Smooth muscle cell (in vitro differentiated cells): ENCODE measurements at regions not wholly inside any gene's neighbourhood (a gene's known extent, or its start where the extent isn't known, plus 50 kb on each side); places are given as distances from the start of the nearest gene placed in this dataset.

Source experiments
- DNase-seq: peaks from one replicate; lab custom pipeline; 2025; ENCODE audit not compliant: unreplicated experiment; lab: John Stamatoyannopoulos, UW
- H2AFZ ChIP-seq: fragments of 200-600 bp; sonication (generic); 2 replicates; pipeline ENCODE4 v1.6.0; 2016; ENCODE audit warnings: antibody characterized with exemption, low read depth, mild to moderate bottlenecking
- H3F3A ChIP-seq: fragments of 200-600 bp; sonication (generic); 2 replicates; pipeline ENCODE4 v1.6.0; 2017; ENCODE audit warnings: antibody characterized with exemption, low read depth
- H3K27ac ChIP-seq: fragments of 200-600 bp; sonication (generic); 2 replicates; pipeline ENCODE4 v1.5.1; 2016; ENCODE audit warnings: low read depth, mild to moderate bottlenecking
- H3K27me3 ChIP-seq: fragments of 200-600 bp; sonication (generic); 2 replicates; pipeline ENCODE4 v1.6.1; 2016; ENCODE audit warnings: low read depth, mild to moderate bottlenecking
- H3K36me3 ChIP-seq: fragments of 200-600 bp; sonication (generic); 2 replicates; pipeline ENCODE4 v1.5.1; 2016; ENCODE audit warnings: low read depth
- H3K4me1 ChIP-seq: fragments of 200-600 bp; sonication (generic); 2 replicates; pipeline ENCODE4 v1.5.1; 2016; ENCODE audit warnings: low read depth
- H3K4me2 ChIP-seq: fragments of 200-600 bp; sonication (generic); 2 replicates; pipeline ENCODE4 v1.6.0; 2016; ENCODE audit warnings: mild to moderate bottlenecking
- H3K4me3 ChIP-seq: fragments of 200-600 bp; sonication (generic); 2 replicates; pipeline ENCODE4 v1.5.1; 2016; ENCODE audit warnings: mild to moderate bottlenecking
- H3K79me2 ChIP-seq: fragments of 200-600 bp; sonication (generic); 2 replicates; pipeline ENCODE4 v1.6.0; 2016; ENCODE audit warnings: low read depth, mild to moderate bottlenecking
- H3K9ac ChIP-seq: fragments of 200-600 bp; sonication (generic); 2 replicates; pipeline ENCODE4 v1.6.0; 2016; ENCODE audit warnings: low read depth
- H3K9me3 ChIP-seq: fragments of 200-600 bp; sonication (generic); replicated peaks from 2 replicates; pipeline ENCODE4 v1.5.1; 2016; ENCODE audit warnings: low read depth
- H4K20me1 ChIP-seq: fragments of 200-600 bp; sonication (generic); 2 replicates; pipeline ENCODE4 v1.6.0; 2016; ENCODE audit warnings: low read depth
- WGBS: methylation state at CpG from one replicate; pipeline ENCODE4 v1.1.7; 2016; ENCODE audit warnings: low lambda C conversion rate; 5-methylcytosine and 5-hydroxymethylcytosine counted together
- TF ChIP-seq, protein P1 (sequence below): fragments of 200-600 bp; sonication (generic); IDR thresholded peaks from 2 replicates; pipeline ENCODE4 v1.5.1; 2017; ENCODE audit warnings: borderline replicate concordance, mild to moderate bottlenecking, antibody characterized with exemption; ENCODE audit not compliant: insufficient read depth, poor library complexity, severe bottlenecking

DNA sequence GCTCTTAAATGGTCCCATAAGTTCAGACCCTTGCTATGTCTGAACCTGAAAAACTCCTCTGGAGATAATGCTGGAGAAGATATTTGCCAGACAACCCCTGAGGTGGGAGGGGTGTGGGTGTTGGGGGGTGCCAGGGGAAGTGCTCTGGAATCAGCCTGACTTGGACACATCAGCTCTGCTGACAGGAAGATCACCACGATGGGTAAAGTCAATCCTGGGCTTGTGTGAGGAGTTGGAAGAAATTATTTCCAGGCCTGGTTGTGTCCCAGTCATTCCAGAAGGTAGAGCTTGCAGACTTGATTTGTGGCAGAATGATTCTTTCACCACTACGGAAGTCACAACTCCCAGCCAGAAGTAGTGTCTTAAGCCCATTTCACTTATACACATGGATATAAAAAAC is 60.3 kb upstream of the UNC5B start:
- H3K4me3 ChIP-seq, result no peak overlapping the region
- H3F3A ChIP-seq, result no peaks in the 10 kb centered on the region
- H3K27me3 ChIP-seq, result peaks cover 25% of the 10 kb centered on the region
- H3K4me1 ChIP-seq, result no peaks in the 10 kb centered on the region
- no peak overlapping the region for H3K4me2 ChIP-seq
- H3K36me3 ChIP-seq, result no peaks in the 10 kb centered on the region
- no peak for DNase-seq
- no peaks in the 10 kb centered on the region for H3K9me3 ChIP-seq
- H4K20me1 ChIP-seq, result no peaks in the 10 kb centered on the region
- TF ChIP-seq, protein P1, sequence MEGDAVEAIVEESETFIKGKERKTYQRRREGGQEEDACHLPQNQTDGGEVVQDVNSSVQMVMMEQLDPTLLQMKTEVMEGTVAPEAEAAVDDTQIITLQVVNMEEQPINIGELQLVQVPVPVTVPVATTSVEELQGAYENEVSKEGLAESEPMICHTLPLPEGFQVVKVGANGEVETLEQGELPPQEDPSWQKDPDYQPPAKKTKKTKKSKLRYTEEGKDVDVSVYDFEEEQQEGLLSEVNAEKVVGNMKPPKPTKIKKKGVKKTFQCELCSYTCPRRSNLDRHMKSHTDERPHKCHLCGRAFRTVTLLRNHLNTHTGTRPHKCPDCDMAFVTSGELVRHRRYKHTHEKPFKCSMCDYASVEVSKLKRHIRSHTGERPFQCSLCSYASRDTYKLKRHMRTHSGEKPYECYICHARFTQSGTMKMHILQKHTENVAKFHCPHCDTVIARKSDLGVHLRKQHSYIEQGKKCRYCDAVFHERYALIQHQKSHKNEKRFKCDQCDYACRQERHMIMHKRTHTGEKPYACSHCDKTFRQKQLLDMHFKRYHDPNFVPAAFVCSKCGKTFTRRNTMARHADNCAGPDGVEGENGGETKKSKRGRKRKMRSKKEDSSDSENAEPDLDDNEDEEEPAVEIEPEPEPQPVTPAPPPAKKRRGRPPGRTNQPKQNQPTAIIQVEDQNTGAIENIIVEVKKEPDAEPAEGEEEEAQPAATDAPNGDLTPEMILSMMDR, result no peak
- no peak overlapping the region for H3K9ac ChIP-seq
- 29% methylated on average over 2 of the region's 2 CpGs for WGBS
- no peak overlapping the region for H2AFZ ChIP-seq
- H3K79me2 ChIP-seq, result no peaks in the 10 kb centered on the region
- no peak overlapping the region for H3K27ac ChIP-seq

- no peak for DNase-seq
- Histone ChIP-seq H3K4me2 (no peak overlapping the region), H3K36me3 (no peaks in the 10 kb centered on the region), H3K27ac (no peak overlapping the region), H3K4me3 (no peak overlapping the region), H3K27me3 (peaks cover 7% of the 10 kb centered on the region), H4K20me1 (no peaks in the 10 kb centered on the region), H3K9me3 (no peaks in the 10 kb centered on the region), H2AFZ (no peak overlapping the region), H3K4me1 (no peaks in the 10 kb centered on the region), H3F3A (no peaks in the 10 kb centered on the region), H3K79me2 (no peaks in the 10 kb centered on the region), H3K9ac (no peak overlapping the region)
- TF ChIP-seq, protein P1, result no peak
- 43% methylated on average over 2 of the region's 2 CpGs for WGBS
Observed at GRCh38 chr10:71156436-71156835, 55.9 kb upstream of the UNC5B start.

GRCh38 chr10:71157435-71157834 is 54.9 kb upstream of the UNC5B start:
- Histone ChIP-seq H3K9me3 (no peaks in the 10 kb centered on the region), H3K4me2 (no peak overlapping the region), H3K79me2 (no peaks in the 10 kb centered on the region), H3K27me3 (peaks cover 7% of the 10 kb centered on the region), H3F3A (no peaks in the 10 kb centered on the region), H3K4me1 (no peaks in the 10 kb centered on the region), H3K27ac (no peak overlapping the region), H3K9ac (no peak overlapping the region), H3K36me3 (no peaks in the 10 kb centered on the region), H4K20me1 (no peaks in the 10 kb centered on the region), H2AFZ (no peak overlapping the region), H3K4me3 (no peak overlapping the region)
- TF ChIP-seq, protein P1, result no peak
- 100% methylated on average over 1 of the region's 1 CpG for WGBS
- no peak for DNase-seq

DNA sequence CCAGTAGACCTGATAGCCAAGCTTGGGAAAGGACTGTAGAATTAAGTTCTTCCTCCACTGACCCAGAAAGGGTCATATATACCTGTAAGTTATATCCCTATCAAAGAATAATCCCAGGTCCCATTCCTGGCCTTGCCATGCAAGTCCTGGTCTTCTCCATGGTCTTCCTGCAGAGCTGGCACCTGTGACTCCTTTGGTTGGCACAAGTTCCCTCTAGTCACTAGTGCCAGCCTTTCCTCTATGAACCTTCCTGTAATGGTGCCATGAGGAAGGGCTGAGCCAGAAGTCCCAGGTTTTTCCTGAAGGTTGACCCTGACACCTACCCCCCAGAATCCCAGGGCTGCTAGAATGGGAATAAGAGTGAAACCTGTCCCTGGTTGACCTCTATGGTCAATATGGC is 54.1 kb upstream of the UNC5B start:
- Histone ChIP-seq H3K4me2 (no peak overlapping the region), H3K27ac (no peak overlapping the region), H3K36me3 (no peaks in the 10 kb centered on the region), H3K4me3 (no peak overlapping the region), H3K79me2 (no peaks in the 10 kb centered on the region), H3K9ac (no peak overlapping the region), H3K27me3 (peaks cover 2% of the 10 kb centered on the region), H4K20me1 (no peaks in the 10 kb centered on the region), H3K4me1 (no peaks in the 10 kb centered on the region), H3K9me3 (no peaks in the 10 kb centered on the region), H3F3A (no peaks in the 10 kb centered on the region), H2AFZ (no peak overlapping the region)
- TF ChIP-seq, protein P1, result no peak
- no peak for DNase-seq
